Natural killer cell (primary cell): ENCODE measurements at regions not wholly inside any gene's neighbourhood (a gene's known extent, or its start where the extent isn't known, plus 50 kb on each side); places are given as distances from the start of the nearest gene placed in this dataset.

Experiments
- ATAC-seq, 3 donors: fragments of 150-1000 bp in 2 of 3; fragments of 200-7000 bp in 1 of 3; cut with Tn5 transposase; 1 replicate in 1 of 3; 2 replicates in 2 of 3; pipeline ENCODE4 v1.10.0; 2021; ENCODE audit warnings: mild to moderate bottlenecking in 2 of 3, moderate library complexity in 2 of 3
- DNase-seq, 2 donors: peaks; one replicate each; pipeline versions ENCODE4 v3.0.0 to v3.0.0-alpha.2; 2013 to 2021; ENCODE audit warnings: mixed read lengths in 1 of 2
- H3K27ac ChIP-seq: one replicate; pipeline ENCODE4 v1.5.1; 2013; ENCODE audit warnings: mild to moderate bottlenecking, low read length
- H3K27me3 ChIP-seq: one replicate; pipeline ENCODE4 v1.6.1; 2013; ENCODE audit warnings: low read length; ENCODE audit not compliant: control insufficient read depth, insufficient read depth
- H3K36me3 ChIP-seq: one replicate; pipeline ENCODE4 v1.6.1; 2013; ENCODE audit warnings: low read length; ENCODE audit not compliant: control insufficient read depth, insufficient read depth
- H3K4me1 ChIP-seq: one replicate; pipeline ENCODE4 v1.6.1; 2013; ENCODE audit warnings: low read length; ENCODE audit not compliant: control insufficient read depth, insufficient read depth
- H3K4me3 ChIP-seq: one replicate; pipeline ENCODE4 v1.5.1; 2013; ENCODE audit warnings: low read length
- H3K9me3 ChIP-seq: one replicate; pipeline ENCODE4 v1.6.1; 2013; ENCODE audit warnings: low read length; ENCODE audit not compliant: control insufficient read depth, insufficient read depth
- H3K27ac Mint-ChIP-seq, 2 donors: one replicate each; pipeline ENCODE4 v1.8.0; 2022; ENCODE audit warnings: mild to moderate bottlenecking in 2 of 2, mixed read lengths in 2 of 2, moderate library complexity in 1 of 2
- H3K27me3 Mint-ChIP-seq, 2 donors: one replicate each; pipeline ENCODE4 v1.8.0; 2022; ENCODE audit warnings: low read depth in 2 of 2, mixed read lengths in 2 of 2
- H3K36me3 Mint-ChIP-seq: one replicate; pipeline ENCODE4 v1.8.0; 2022; ENCODE audit warnings: mixed read lengths
- H3K4me1 Mint-ChIP-seq, 2 donors: one replicate each; pipeline ENCODE4 v1.8.0; 2022; ENCODE audit warnings: mixed read lengths in 2 of 2
- H3K4me3 Mint-ChIP-seq: one replicate; pipeline ENCODE4 v1.8.0; 2022; ENCODE audit warnings: mild to moderate bottlenecking, moderate library complexity, mixed read lengths
- H3K9me3 Mint-ChIP-seq, 2 donors: one replicate each; pipeline ENCODE4 v1.8.0; 2022; ENCODE audit warnings: mixed read lengths in 2 of 2
- WGBS: methylation state at CpG from one replicate; pipeline ENCODE4 v1.1.7; 2013; ENCODE audit warnings: missing lambda C conversion rate; ENCODE audit not compliant: insufficient coverage; 5-methylcytosine and 5-hydroxymethylcytosine counted together
- intact Hi-C: fragments of 100-400 bp; cut with micrococcal nuclease; formaldehyde crosslinking; loops from one replicate; pipeline ENCODE4 v1.14.2; 2022
- TF ChIP-seq, protein P1 (sequence below): fragments of 200-600 bp; IDR thresholded peaks from one replicate; pipeline ENCODE4 v1.8.0; 2022; ENCODE audit warnings: antibody characterized with exemption

DNA sequence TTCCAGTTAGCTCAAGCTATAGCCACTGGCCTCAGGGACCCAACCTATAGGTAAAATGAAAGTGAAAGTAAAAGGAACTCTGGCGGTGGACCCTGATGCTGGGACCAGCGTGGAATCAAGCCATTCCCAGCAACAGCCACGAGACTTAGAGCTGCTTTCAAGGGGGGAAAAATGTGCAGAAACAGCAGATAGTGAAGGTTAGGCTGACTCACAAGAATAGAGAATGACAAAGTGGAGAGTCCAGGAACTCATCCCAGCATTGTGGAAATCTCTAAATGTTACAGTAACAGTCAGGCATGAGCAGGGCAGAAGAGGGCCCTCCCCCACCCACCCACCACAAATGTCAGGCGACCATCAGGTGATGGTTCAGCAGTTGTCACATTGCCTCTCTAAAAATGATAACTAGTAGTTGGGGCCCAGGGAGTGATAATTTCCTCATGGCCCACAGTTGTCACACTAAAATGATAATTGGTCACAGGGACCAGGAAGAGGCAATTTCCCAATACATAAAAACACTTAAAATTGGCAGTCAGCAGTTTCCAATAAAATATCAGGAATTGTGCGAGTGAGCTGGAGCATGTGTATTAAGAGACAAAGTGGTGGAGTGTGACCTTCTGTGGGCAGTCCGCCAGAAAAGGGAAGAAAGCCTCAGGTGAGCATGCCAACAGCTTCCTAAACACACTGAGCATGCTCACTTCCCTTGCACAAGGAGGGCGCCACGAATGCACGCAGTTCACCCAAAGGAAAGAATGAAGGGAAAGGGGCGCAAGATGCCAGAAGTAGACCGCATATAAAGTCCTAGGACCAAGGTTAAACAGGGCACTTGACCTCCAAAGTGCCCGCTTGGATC lies 129.8 kb upstream of the PPP1R3A start:
- no peaks in the 10 kb centered on the region for H3K27me3 ChIP-seq
- no peak for ATAC-seq
- TF ChIP-seq, protein P1, sequence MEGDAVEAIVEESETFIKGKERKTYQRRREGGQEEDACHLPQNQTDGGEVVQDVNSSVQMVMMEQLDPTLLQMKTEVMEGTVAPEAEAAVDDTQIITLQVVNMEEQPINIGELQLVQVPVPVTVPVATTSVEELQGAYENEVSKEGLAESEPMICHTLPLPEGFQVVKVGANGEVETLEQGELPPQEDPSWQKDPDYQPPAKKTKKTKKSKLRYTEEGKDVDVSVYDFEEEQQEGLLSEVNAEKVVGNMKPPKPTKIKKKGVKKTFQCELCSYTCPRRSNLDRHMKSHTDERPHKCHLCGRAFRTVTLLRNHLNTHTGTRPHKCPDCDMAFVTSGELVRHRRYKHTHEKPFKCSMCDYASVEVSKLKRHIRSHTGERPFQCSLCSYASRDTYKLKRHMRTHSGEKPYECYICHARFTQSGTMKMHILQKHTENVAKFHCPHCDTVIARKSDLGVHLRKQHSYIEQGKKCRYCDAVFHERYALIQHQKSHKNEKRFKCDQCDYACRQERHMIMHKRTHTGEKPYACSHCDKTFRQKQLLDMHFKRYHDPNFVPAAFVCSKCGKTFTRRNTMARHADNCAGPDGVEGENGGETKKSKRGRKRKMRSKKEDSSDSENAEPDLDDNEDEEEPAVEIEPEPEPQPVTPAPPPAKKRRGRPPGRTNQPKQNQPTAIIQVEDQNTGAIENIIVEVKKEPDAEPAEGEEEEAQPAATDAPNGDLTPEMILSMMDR, result no peak
- peak overlapping the region; percentile 10 for H3K4me3 ChIP-seq
- no peaks in the 10 kb centered on the region for H3K9me3 Mint-ChIP-seq
- no peaks in the 10 kb centered on the region for H3K9me3 ChIP-seq
- intact Hi-C loops, result no loop called here
- no peak overlapping the region for H3K27ac ChIP-seq
- no peaks in the 10 kb centered on the region for H3K36me3 Mint-ChIP-seq
- H3K4me3 Mint-ChIP-seq, result peak overlapping the region; percentile 78
- H3K4me1 ChIP-seq, result peaks cover 6% of the 10 kb centered on the region
- no peaks in the 10 kb centered on the region for H3K27me3 Mint-ChIP-seq
- H3K4me1 Mint-ChIP-seq, result peaks cover 8 to 10% of the 10 kb centered on the region in 2 donors
- H3K27ac Mint-ChIP-seq, result peak overlapping the region in 1 of 2 donors; percentile 55
- WGBS, result 80% methylated on average over 12 of the region's 12 CpGs
- peak in 1 of 2 donors; percentile 38 for DNase-seq
- no peaks in the 10 kb centered on the region for H3K36me3 ChIP-seq

DNA sequence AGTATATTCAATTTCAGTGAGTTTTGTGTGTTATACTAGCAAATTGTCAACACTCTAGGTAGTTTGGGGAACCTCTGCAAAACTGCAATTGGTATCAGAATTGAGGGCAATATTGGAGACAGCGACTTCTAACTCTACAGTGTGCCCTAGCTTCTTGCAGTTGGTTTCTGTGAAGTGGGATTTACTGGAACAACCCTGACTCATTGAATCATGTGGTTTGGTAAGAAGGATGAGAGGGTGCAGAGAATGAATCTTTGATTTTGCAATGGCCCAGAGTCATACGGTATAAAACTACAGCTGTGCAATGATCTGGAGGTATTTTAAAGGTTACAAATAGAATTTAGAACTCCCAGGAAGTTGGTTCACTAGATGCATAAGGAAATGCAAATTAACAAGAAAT lies 129.1 kb upstream of the PPP1R3A start:
- Mint-ChIP-seq H3K9me3 (no peaks in the 10 kb centered on the region), H3K4me3 (peak overlapping the region; percentile 78), H3K27me3 (no peaks in the 10 kb centered on the region), H3K36me3 (no peaks in the 10 kb centered on the region), H3K27ac (peak overlapping the region in 1 of 2 donors; percentile 55), H3K4me1 (peaks cover 8 to 10% of the 10 kb centered on the region in 2 donors)
- ATAC-seq, result no peak
- Histone ChIP-seq H3K4me3 (peak overlapping the region; percentile 10), H3K4me1 (peaks cover 6% of the 10 kb centered on the region), H3K27me3 (no peaks in the 10 kb centered on the region), H3K27ac (no peak overlapping the region), H3K9me3 (no peaks in the 10 kb centered on the region), H3K36me3 (no peaks in the 10 kb centered on the region)
- 66% methylated on average over 2 of the region's 2 CpGs for WGBS
- intact Hi-C loops, result no loop called here
- TF ChIP-seq, protein P1, result no peak
- no peak for DNase-seq

DNA sequence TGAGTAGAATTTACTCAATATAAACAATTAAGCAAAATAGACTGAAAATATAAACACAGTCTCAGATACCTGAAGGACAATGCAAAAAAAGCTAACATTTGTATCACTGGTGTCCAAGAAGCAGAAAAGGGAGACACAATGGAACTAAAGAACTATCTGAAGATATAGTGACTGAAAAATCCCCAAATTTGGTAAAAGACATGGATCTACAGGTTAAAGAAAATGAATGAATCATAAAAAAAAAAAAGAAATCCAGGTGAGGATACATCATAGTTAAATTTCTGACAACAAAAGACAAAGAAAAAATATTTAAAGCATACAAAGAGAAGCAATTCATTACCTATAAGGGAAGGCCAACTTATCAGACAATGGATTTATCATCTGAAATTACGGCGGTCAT lies 114.7 kb upstream of the PPP1R3A start:
- no peaks in the 10 kb centered on the region for H3K27me3 Mint-ChIP-seq
- TF ChIP-seq, protein P1, result no peak
- DNase-seq (no peak), ATAC-seq (no peak)
- H3K27ac Mint-ChIP-seq, result no peak overlapping the region
- Histone ChIP-seq H3K4me1 (no peaks in the 10 kb centered on the region), H3K9me3 (no peaks in the 10 kb centered on the region), H3K4me3 (no peak overlapping the region), H3K36me3 (no peaks in the 10 kb centered on the region), H3K27me3 (no peaks in the 10 kb centered on the region), H3K27ac (no peak overlapping the region)
- H3K4me3 Mint-ChIP-seq, result no peak overlapping the region
- no CpG with 5 or more reads among the region's 2 CpGs for WGBS
- intact Hi-C loops, result no loop called here
- no peaks in the 10 kb centered on the region for H3K9me3 Mint-ChIP-seq
- no peaks in the 10 kb centered on the region for H3K4me1 Mint-ChIP-seq
- H3K36me3 Mint-ChIP-seq, result no peaks in the 10 kb centered on the region
